ENCODE measurements at regions not wholly inside any gene's neighbourhood (a gene's known extent, or its start where the extent isn't known, plus 50 kb on each side); places are given as distances from the start of the nearest gene placed in this dataset.

- H3K9me3 ChIP-seq, result no peaks in the 10 kb centered on the region
- no peaks in the 10 kb centered on the region for H3K27me3 ChIP-seq
- no peak for DNase-seq
- no peaks in the 10 kb centered on the region for H3K4me1 ChIP-seq
- H3K36me3 ChIP-seq, result no peaks in the 10 kb centered on the region
- no peak for TF ChIP-seq POLR2A (IDR thresholded peaks at IDR 0.05)
- no peak for TF ChIP-seq CTCF (IDR thresholded peaks at IDR 0.05)
- no peak overlapping the region for H3K4me3 ChIP-seq
- intact Hi-C loops (cut with DNase I; ENCODE audit: low total_unique reads), result no loop called here
- H3K27ac ChIP-seq, result no peak overlapping the region
Measured at GRCh38 chr5:9876451-9876850, 246.3 kb upstream of the TAS2R1 start.

GRCh38 chr5:9869616-9870288 is 239.6 kb upstream of the TAS2R1 start:
- Histone ChIP-seq H3K4me1 (no peaks in the 10 kb centered on the region), H3K36me3 (no peaks in the 10 kb centered on the region), H3K9me3 (peaks cover 0 to 3% of the 10 kb centered on the region in 2 donors), H3K27me3 (no peaks in the 10 kb centered on the region), H3K4me3 (no peak overlapping the region), H3K27ac (no peak overlapping the region)
- intact Hi-C loops (cut with DNase I; ENCODE audit: low total_unique reads), result no loop called here
- TF ChIP-seq CTCF (IDR thresholded peaks at IDR 0.05) (no peak), POLR2A (IDR thresholded peaks at IDR 0.05) (no peak)
- no peak for DNase-seq

- intact Hi-C loops (cut with DNase I; ENCODE audit: low total_unique reads), result no loop called here
- no peak overlapping the region for H3K27ac ChIP-seq
- TF ChIP-seq POLR2A (IDR thresholded peaks at IDR 0.05) (no peak), CTCF (IDR thresholded peaks at IDR 0.05) (no peak)
Measured at GRCh38 chr5:9865574-9865973, 235.4 kb upstream of the TAS2R1 start.

GRCh38 chr5:9864791-9865190 is 234.6 kb upstream of the TAS2R1 start:
- no peaks in the 10 kb centered on the region for H3K36me3 ChIP-seq
- H3K4me3 ChIP-seq, result no peak overlapping the region
- H3K9me3 ChIP-seq, result peaks cover 0 to 3% of the 10 kb centered on the region in 2 donors
- intact Hi-C loops (cut with DNase I; ENCODE audit: low total_unique reads), result no loop called here
- H3K27ac ChIP-seq, result no peak overlapping the region
- DNase-seq, result no peak
- TF ChIP-seq CTCF (IDR thresholded peaks at IDR 0.05), result no peak
- no peak for TF ChIP-seq POLR2A (IDR thresholded peaks at IDR 0.05)
- no peaks in the 10 kb centered on the region for H3K4me1 ChIP-seq
- H3K27me3 ChIP-seq, result no peaks in the 10 kb centered on the region

More at GRCh38 chr5:9865574-9865973, 235.4 kb upstream of the TAS2R1 start:
- DNase-seq, result no peak
- Histone ChIP-seq H3K27me3 (no peaks in the 10 kb centered on the region), H3K9me3 (peaks cover 0 to 3% of the 10 kb centered on the region in 2 donors), H3K4me3 (no peak overlapping the region), H3K4me1 (no peaks in the 10 kb centered on the region), H3K36me3 (no peaks in the 10 kb centered on the region)

- H3K4me1 ChIP-seq, result no peaks in the 10 kb centered on the region
- H3K9me3 ChIP-seq, result peaks cover 0 to 3% of the 10 kb centered on the region in 2 donors
- intact Hi-C loops (cut with DNase I; ENCODE audit: low total_unique reads), result no loop called here
- DNase-seq, result no peak
- H3K27ac ChIP-seq, result no peak overlapping the region
- no peaks in the 10 kb centered on the region for H3K36me3 ChIP-seq
- no peak overlapping the region for H3K4me3 ChIP-seq
- no peaks in the 10 kb centered on the region for H3K27me3 ChIP-seq
- no peak for TF ChIP-seq POLR2A (IDR thresholded peaks at IDR 0.05)
- TF ChIP-seq CTCF (IDR thresholded peaks at IDR 0.05), result no peak
Measured at GRCh38 chr5:9863486-9863885, 233.3 kb upstream of the TAS2R1 start.

Data from uterus (tissue), 3 donors.